ENCODE measurements at regions not wholly inside any gene's neighbourhood (a gene's known extent, or its start where the extent isn't known, plus 50 kb on each side); places are given as distances from the start of the nearest gene placed in this dataset.

DNA sequence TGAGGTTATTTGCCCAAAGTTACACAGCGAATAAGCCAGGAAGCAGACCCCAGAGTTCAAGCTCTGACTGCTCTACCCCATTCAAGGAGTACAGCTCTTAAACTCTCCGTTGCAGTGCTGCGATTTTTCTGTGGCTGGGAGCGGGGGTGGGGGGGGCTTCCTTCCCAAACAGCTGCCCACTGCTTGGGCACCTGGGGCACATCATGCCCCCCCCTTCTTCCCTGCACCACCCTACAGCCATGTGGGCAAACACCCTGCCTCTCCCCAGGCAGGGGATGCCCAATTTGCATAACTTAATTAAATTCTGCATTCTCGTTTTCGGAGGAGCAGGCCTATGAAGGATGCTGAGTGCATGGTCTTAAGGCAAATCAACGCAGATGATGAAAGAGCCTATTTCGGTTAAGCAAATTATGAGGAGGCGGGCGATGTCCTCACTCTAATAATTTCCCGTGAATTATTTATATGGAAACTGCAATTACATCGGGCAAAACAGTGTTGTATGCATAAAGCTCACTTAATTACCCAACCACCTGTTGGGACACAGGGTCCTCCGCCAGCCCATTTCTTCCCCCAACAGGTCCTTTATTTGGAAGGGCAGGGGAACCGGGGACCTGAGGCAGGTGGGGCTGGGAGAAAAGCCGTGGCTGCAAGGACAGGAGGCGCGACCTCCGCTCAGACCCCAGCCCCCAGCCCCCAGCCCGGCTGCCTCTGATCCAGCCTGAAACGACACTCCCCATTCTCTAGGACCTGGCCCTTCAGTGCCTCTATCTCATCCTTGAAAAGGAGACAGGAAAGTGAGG is 610.5 kb downstream of the BUD13 start:
- Mint-ChIP-seq H3K27ac (ENCODE audit: unreplicated experiment) (peak overlapping the region; percentile 99), H3K9me3 (ENCODE audit: unreplicated experiment) (no peaks in the 10 kb centered on the region), H3K27me3 (ENCODE audit: unreplicated experiment) (peaks cover 3% of the 10 kb centered on the region), H3K4me1 (ENCODE audit: unreplicated experiment) (peaks cover 34% of the 10 kb centered on the region), H3K4me3 (ENCODE audit: unreplicated experiment) (peak overlapping the region; percentile 72), H3K36me3 (ENCODE audit: low read depth, unreplicated experiment) (no peaks in the 10 kb centered on the region)
- TF ChIP-seq, protein P1, sequence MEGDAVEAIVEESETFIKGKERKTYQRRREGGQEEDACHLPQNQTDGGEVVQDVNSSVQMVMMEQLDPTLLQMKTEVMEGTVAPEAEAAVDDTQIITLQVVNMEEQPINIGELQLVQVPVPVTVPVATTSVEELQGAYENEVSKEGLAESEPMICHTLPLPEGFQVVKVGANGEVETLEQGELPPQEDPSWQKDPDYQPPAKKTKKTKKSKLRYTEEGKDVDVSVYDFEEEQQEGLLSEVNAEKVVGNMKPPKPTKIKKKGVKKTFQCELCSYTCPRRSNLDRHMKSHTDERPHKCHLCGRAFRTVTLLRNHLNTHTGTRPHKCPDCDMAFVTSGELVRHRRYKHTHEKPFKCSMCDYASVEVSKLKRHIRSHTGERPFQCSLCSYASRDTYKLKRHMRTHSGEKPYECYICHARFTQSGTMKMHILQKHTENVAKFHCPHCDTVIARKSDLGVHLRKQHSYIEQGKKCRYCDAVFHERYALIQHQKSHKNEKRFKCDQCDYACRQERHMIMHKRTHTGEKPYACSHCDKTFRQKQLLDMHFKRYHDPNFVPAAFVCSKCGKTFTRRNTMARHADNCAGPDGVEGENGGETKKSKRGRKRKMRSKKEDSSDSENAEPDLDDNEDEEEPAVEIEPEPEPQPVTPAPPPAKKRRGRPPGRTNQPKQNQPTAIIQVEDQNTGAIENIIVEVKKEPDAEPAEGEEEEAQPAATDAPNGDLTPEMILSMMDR (IDR thresholded peaks at IDR 0.05; ENCODE audit: unreplicated experiment), result no peak
- DNase-seq (ENCODE audit: low spot score), result peak; percentile 2

DNA sequence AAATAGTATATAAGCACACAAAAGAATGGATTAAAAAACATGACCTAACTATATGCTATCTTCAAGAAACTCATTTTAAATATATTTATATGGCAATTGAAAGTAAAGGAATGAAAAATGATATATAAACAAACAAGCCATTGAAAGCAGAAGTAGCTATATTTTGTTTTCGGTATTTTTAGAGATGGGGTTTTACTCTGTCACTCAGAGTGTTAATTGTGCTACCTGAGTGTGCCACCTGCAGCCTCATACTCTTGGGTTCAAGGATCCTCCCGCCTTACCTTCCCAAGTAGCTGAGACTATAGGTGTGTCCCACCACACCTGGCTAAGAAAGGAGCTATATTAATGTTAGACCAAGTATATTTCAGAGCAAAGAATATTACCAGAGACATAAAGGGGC is 624.1 kb downstream of the BUD13 start:
- Mint-ChIP-seq H3K9me3 (ENCODE audit: unreplicated experiment) (no peaks in the 10 kb centered on the region), H3K4me1 (ENCODE audit: unreplicated experiment) (peaks cover 4% of the 10 kb centered on the region), H3K36me3 (ENCODE audit: low read depth, unreplicated experiment) (peaks cover 3% of the 10 kb centered on the region), H3K27me3 (ENCODE audit: unreplicated experiment) (peaks cover 3% of the 10 kb centered on the region), H3K27ac (ENCODE audit: unreplicated experiment) (no peak overlapping the region), H3K4me3 (ENCODE audit: unreplicated experiment) (no peak overlapping the region)
- no peak for DNase-seq (ENCODE audit: low spot score)
- TF ChIP-seq, protein P1 (IDR thresholded peaks at IDR 0.05; ENCODE audit: unreplicated experiment), result no peak

- Mint-ChIP-seq H3K4me1 (ENCODE audit: unreplicated experiment) (peaks cover 4% of the 10 kb centered on the region), H3K36me3 (ENCODE audit: low read depth, unreplicated experiment) (peaks cover 3% of the 10 kb centered on the region), H3K4me3 (ENCODE audit: unreplicated experiment) (no peak overlapping the region), H3K27ac (ENCODE audit: unreplicated experiment) (no peak overlapping the region), H3K27me3 (ENCODE audit: unreplicated experiment) (peaks cover 3% of the 10 kb centered on the region), H3K9me3 (ENCODE audit: unreplicated experiment) (no peaks in the 10 kb centered on the region)
- TF ChIP-seq, protein P1 (IDR thresholded peaks at IDR 0.05; ENCODE audit: unreplicated experiment), result no peak
- DNase-seq (ENCODE audit: low spot score), result no peak
These were observed 624.7 kb downstream of the BUD13 start for GRCh38 chr11:116148056-116148455.

DNA sequence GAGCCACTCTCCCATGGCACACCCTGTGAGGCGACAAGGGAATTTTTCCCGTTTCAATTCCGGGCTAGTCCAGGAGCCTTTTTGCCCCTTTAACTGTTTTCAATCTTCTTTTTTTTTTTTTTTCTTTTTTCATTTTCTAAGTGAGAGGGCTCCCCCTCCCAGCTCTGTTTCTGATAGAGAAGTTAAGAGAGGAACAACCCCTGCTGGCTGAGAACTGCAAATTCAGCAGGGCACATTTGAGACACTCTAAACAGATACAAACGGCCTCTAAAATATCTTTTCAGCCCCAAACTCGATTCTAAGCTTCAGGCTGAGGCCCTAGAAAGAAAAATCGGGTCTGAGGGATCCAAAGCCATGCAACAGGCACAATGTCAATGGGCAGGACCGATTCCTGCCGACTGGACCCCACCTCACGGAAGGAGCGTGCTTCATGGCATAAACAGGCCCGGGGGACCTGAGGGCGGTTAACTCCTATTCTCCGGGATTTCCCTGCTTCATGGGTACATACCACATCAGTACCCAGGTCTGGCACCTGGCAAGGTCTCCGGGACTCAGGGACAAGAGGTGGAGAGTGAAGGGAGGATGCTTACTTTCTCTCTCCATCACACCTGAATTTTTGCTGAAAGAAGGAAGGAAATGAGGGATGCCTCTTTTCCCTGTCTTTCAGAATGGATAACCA is 627.5 kb downstream of the BUD13 start:
- no peak for DNase-seq (ENCODE audit: low spot score)
- H3K36me3 Mint-ChIP-seq (ENCODE audit: low read depth, unreplicated experiment), result peaks cover 3% of the 10 kb centered on the region
- TF ChIP-seq, protein P1 (IDR thresholded peaks at IDR 0.05; ENCODE audit: unreplicated experiment), result no peak
- no peak overlapping the region for H3K27ac Mint-ChIP-seq (ENCODE audit: unreplicated experiment)
- H3K27me3 Mint-ChIP-seq (ENCODE audit: unreplicated experiment), result peaks cover 2% of the 10 kb centered on the region
- H3K4me1 Mint-ChIP-seq (ENCODE audit: unreplicated experiment), result peaks cover 4% of the 10 kb centered on the region
- H3K4me3 Mint-ChIP-seq (ENCODE audit: unreplicated experiment), result no peak overlapping the region
- H3K9me3 Mint-ChIP-seq (ENCODE audit: unreplicated experiment), result no peaks in the 10 kb centered on the region

Data from endothelial cell (in vitro differentiated cells).